A549 (cell line): ENCODE measurements at regions not wholly inside any gene's neighbourhood (a gene's known extent, or its start where the extent isn't known, plus 50 kb on each side); places are given as distances from the start of the nearest gene placed in this dataset.

ENCODE experiments used
- ATAC-seq, 2 experiments: fragments of 200-7000 bp in 1 of 2; fragments of >200 bp in 1 of 2; cut with Nextera tagmentation in 1 of 2; cut with Tn5 transposase in 1 of 2; 3 replicates each; pipeline versions ENCODE4 v1.8.0 to v1.9.1; 2018 to 2020; ENCODE audit warnings: mild to moderate bottlenecking in 1 of 2, moderate library complexity in 1 of 2
- CTCF ChIA-PET: fragments of 300-600 bp; sonication (Branson Sonifier 250); formaldehyde crosslinking; extraction: SDS; loops from one replicate; lab custom pipeline; 2021; ENCODE audit warnings: antibody characterized with exemption, inconsistent platforms; lab: Yijun Ruan, JAX
- POLR2A ChIA-PET: fragments of 350-600 bp; formaldehyde crosslinking; extraction: SDS; loops from one replicate; lab custom pipeline; 2021; ENCODE audit warnings: antibody characterized with exemption, inconsistent platforms; lab: Yijun Ruan, JAX
- DNase-seq, 2 experiments: peaks; one replicate each; pipeline versions ENCODE4 v3.0.0 to v3.0.0-alpha.2; 2011 to 2016; ENCODE audit warnings: low read depth in 1 of 2, low spot score in 1 of 2
- FAIRE-seq: peaks from 2 replicates; lab custom pipeline; 2011; peaks lifted over from hg19 to GRCh38; lab: Jason Lieb, UNC
- H3K27ac ChIP-seq, 2 experiments: fragments of >200 bp; sonication (Bioruptor Twin); formaldehyde crosslinking; 3 replicates each; pipeline ENCODE4 v1.5.1; 2016 to 2017
- H3K4me1 ChIP-seq: fragments of >200 bp; sonication (Bioruptor Twin); formaldehyde crosslinking; 3 replicates; pipeline ENCODE4 v1.6.1; 2016
- H3K4me2 ChIP-seq: fragments of >200 bp; sonication (Bioruptor Twin); formaldehyde crosslinking; 3 replicates; pipeline ENCODE4 v1.6.1; 2016
- H3K4me3 ChIP-seq: fragments of >200 bp; sonication (Bioruptor Twin); formaldehyde crosslinking; 3 replicates; pipeline ENCODE4 v1.5.1; 2016
- H3K9me3 ChIP-seq: fragments of >200 bp; sonication (Bioruptor Twin); formaldehyde crosslinking; 3 replicates; pipeline ENCODE4 v1.6.1; 2016
- BCL3 ChIP-seq: fragments of >200 bp; sonication (Bioruptor Twin); formaldehyde crosslinking; IDR thresholded peaks from 3 replicates; pipeline ENCODE4 v1.6.1; 2016
- BHLHE40 ChIP-seq: IDR thresholded peaks from 2 replicates; pipeline ENCODE4 v1.6.1; 2012; ENCODE audit warnings: low read depth, low read length, inconsistent platforms
- CEBPB ChIP-seq, 2 experiments: fragments of >200 bp in 1 of 2; sonication (Bioruptor Twin) in 1 of 2; formaldehyde crosslinking in 1 of 2; IDR thresholded peaks; 2 replicates each; pipeline ENCODE4 v1.6.1; 2012 to 2016
- CTCF ChIP-seq: fragments of >200 bp; sonication (Bioruptor Twin); formaldehyde crosslinking; IDR thresholded peaks from 3 replicates; pipeline ENCODE4 v1.5.1; 2016
- E2F6 ChIP-seq: IDR thresholded peaks from 2 replicates; pipeline ENCODE4 v1.6.1; 2012; ENCODE audit warnings: low read depth, borderline replicate concordance
- EHMT2 ChIP-seq: fragments of 200-600 bp; sonication (generic); IDR thresholded peaks from 2 replicates; pipeline ENCODE4 v1.6.1; 2016; ENCODE audit warnings: antibody characterized with exemption, low read depth, mild to moderate bottlenecking, moderate library complexity
- FOXS1 ChIP-seq: fragments of 250-450 bp; sonication (Bioruptor Pico); IDR thresholded peaks from 2 replicates; pipeline ENCODE4 v1.5.0; 2020; ENCODE audit warnings: mild to moderate bottlenecking, moderate library complexity
- HDAC2 ChIP-seq: fragments of 200-600 bp; sonication (generic); IDR thresholded peaks from 2 replicates; pipeline ENCODE4 v1.6.1; 2016
- HEYL ChIP-seq: fragments of 250-450 bp; sonication (Bioruptor Pico); IDR thresholded peaks from 2 replicates; pipeline ENCODE4 v1.8.0; 2021; ENCODE audit warnings: mild to moderate bottlenecking, moderate library complexity
- HOXA7 ChIP-seq: fragments of 250-450 bp; sonication (Bioruptor Pico); IDR thresholded peaks from 2 replicates; pipeline ENCODE4 v1.5.0; 2020; ENCODE audit warnings: mild to moderate bottlenecking, moderate library complexity
- HOXB13 ChIP-seq: fragments of 250-450 bp; sonication (Bioruptor Pico); IDR thresholded peaks from 2 replicates; pipeline ENCODE4 v1.5.0; 2020; ENCODE audit warnings: low read depth, mild to moderate bottlenecking, moderate library complexity
- HOXB5 ChIP-seq: fragments of 250-450 bp; sonication (Bioruptor Pico); IDR thresholded peaks from 2 replicates; pipeline ENCODE4 v1.5.0; 2020; ENCODE audit warnings: mild to moderate bottlenecking, moderate library complexity
- KDM5A ChIP-seq: fragments of 200-600 bp; sonication (generic); IDR thresholded peaks from 2 replicates; pipeline ENCODE4 v1.6.1; 2016; ENCODE audit warnings: antibody characterized with exemption, mild to moderate bottlenecking
- MAFK ChIP-seq: fragments of 450-650 bp; IDR thresholded peaks from 2 replicates; pipeline ENCODE4 v1.6.1; 2014; ENCODE audit not compliant: partially characterized antibody
- MAZ ChIP-seq: fragments of 150-350 bp; IDR thresholded peaks from 2 replicates; pipeline ENCODE4 v1.6.1; 2014; ENCODE audit warnings: antibody characterized with exemption, low read depth, low read length, borderline replicate concordance
- NR3C1 ChIP-seq: fragments of >200 bp; sonication (Bioruptor Twin); formaldehyde crosslinking; IDR thresholded peaks from 3 replicates; pipeline ENCODE4 v1.6.1; 2017
- POLR2A ChIP-seq: IDR thresholded peaks from 2 replicates; pipeline ENCODE4 v1.6.1; 2012; ENCODE audit warnings: mild to moderate bottlenecking, low read length
- RNF2 ChIP-seq: fragments of 200-600 bp; sonication (generic); IDR thresholded peaks from 2 replicates; pipeline ENCODE4 v1.6.1; 2016; ENCODE audit warnings: low read depth, mild to moderate bottlenecking, antibody characterized with exemption, moderate library complexity, borderline replicate concordance
- SMC3 ChIP-seq: fragments of >200 bp; sonication (Bioruptor Twin); formaldehyde crosslinking; IDR thresholded peaks from 3 replicates; pipeline ENCODE4 v1.6.1; 2018; ENCODE audit warnings: inconsistent platforms
- SREBF2 ChIP-seq: fragments of 450-650 bp; IDR thresholded peaks from 2 replicates; pipeline ENCODE4 v1.6.1; 2014; ENCODE audit warnings: mild to moderate bottlenecking, moderate library complexity
- ZC3H11A ChIP-seq: fragments of 450-650 bp; IDR thresholded peaks from 2 replicates; pipeline ENCODE4 v1.6.1; 2014; ENCODE audit warnings: antibody characterized with exemption, mild to moderate bottlenecking
- ZFP36 ChIP-seq: fragments of 450-650 bp; IDR thresholded peaks from 2 replicates; pipeline ENCODE4 v1.6.1; 2014; ENCODE audit warnings: borderline replicate concordance; ENCODE audit not compliant: partially characterized antibody
- WGBS: methylation state at CpG from one replicate; pipeline ENCODE4 v1.1.6; 2017; ENCODE audit errors: missing lambda C conversion rate; 5-methylcytosine and 5-hydroxymethylcytosine counted together
- TF ChIP-seq, protein P1 (sequence below): fragments of 250-450 bp; sonication (Bioruptor Pico); IDR thresholded peaks from 2 replicates; pipeline ENCODE4 v1.5.0; 2020; ENCODE audit warnings: low read depth, mild to moderate bottlenecking, moderate library complexity

GRCh38 chr12:125509195-125509594 lies 444.0 kb downstream of the AACS start (continued):
- TF ChIP-seq, protein P1, sequence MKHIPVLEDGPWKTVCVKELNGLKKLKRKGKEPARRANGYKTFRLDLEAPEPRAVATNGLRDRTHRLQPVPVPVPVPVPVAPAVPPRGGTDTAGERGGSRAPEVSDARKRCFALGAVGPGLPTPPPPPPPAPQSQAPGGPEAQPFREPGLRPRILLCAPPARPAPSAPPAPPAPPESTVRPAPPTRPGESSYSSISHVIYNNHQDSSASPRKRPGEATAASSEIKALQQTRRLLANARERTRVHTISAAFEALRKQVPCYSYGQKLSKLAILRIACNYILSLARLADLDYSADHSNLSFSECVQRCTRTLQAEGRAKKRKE (CRISPR knock-in tag): no peak

DNA sequence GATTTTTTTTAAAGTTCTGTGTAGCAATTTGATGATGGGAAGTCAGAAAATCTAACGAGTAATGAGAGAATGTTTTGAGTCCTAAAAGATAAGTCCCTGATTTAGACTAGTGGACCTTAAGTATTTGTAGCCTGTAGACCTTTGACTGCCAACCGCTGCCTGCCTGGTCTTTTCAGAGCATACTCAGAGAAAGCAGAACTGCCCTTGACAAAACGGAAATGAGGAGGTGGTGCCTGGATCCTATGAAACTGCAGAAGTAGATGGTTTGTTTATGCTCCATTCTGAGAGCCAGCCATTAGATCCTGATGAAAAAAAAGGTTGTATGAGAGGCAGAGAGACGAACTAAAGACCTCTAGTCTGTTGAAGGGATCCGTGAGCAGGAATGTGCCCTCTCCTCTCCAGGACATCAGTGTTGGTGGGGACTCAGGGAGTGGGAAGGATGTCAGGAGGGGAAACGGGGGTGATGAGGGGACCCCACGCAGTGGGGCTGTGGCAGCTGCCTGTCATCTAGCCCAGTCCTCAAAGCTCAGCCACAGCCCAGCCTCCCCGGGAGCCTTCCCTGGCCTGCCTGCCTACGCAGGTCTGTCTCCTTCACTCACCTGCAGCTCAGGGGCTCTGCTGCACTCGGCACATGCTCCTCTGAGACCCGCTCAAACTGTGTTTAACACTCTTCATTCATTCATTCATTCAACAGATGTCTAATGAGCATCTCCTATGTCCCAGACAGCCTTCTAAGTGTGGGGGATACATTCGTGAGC lies 447.5 kb downstream of the AACS start:
- Histone ChIP-seq H3K4me3 (no peak overlapping the region), H3K4me2 (no peak overlapping the region)
- no peak for TF ChIP-seq KDM5A
- TF ChIP-seq HEYL (CRISPR knock-in tag): no peak
- TF ChIP-seq HOXA7: no peak
- no peak for TF ChIP-seq CTCF
- TF ChIP-seq, all 56 proteins: peak for 0
- Histone ChIP-seq H3K27ac (no peak overlapping the region), H3K9me3 (no peaks in the 10 kb centered on the region), H3K4me1 (no peaks in the 10 kb centered on the region)
- POLR2A ChIA-PET: no interaction called here
- CTCF ChIA-PET: no interaction called here
- no peak for DNase-seq
- WGBS: 7% methylated on average over 12 of the region's 12 CpGs
- peak in 1 of 2 experiments; percentile 37; a peak in 2 of 6 replicates for ATAC-seq
- no peak for FAIRE-seq

DNA sequence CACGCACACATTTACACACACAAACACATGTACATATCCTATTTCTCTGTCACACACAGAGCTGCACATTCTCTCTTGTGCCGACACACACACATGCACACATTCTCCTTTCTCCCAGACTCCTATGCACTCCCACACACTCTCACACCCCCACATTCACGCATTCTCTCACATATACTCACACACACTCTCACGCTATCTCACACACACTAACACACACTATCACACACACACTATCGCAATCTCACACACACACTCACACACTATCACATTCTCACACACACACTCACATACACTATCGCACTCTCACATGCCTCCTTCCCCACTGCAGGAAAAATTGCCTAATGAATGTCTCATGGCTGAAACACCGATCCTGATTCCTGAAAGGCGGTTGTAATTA lies 450.7 kb downstream of the AACS start:
- DNase-seq (no peak), ATAC-seq (no peak), FAIRE-seq (no peak)
- Histone ChIP-seq H3K9me3 (no peaks in the 10 kb centered on the region), H3K4me2 (no peak overlapping the region), H3K27ac (no peak overlapping the region), H3K4me3 (no peak overlapping the region), H3K4me1 (no peaks in the 10 kb centered on the region)
- WGBS: 40% methylated on average over 8 of the region's 8 CpGs
- ChIA-PET CTCF (no interaction called here), POLR2A (no interaction called here)
- TF ChIP-seq NR3C1 (no peak), CEBPB (IDR thresholded peaks at IDR 0.05) (no peak), HOXB13 (no peak), E2F6 (no peak), FOXS1 (CRISPR knock-in tag) (no peak), ZFP36 (no peak), HDAC2 (no peak), MAFK (no peak), BHLHE40 (no peak), BCL3 (no peak), HOXB5 (CRISPR knock-in tag) (no peak), RNF2 (no peak), KDM5A (no peak), POLR2A (no peak), ZC3H11A (no peak), EHMT2 (no peak), MAZ (no peak), SREBF2 (no peak), SMC3 (no peak)
